ENCODE measurements at regions not wholly inside any gene's neighbourhood (a gene's known extent, or its start where the extent isn't known, plus 50 kb on each side); places are given as distances from the start of the nearest gene placed in this dataset.
A peak's percentile ranks its signal among the peaks of the same experiment; 100 is the strongest.

- peak; percentile 64 for TF ChIP-seq CTCF (IDR thresholded peaks at IDR 0.05; ENCODE audit: control insufficient read depth, insufficient read depth, low read depth, low read length, missing control alignments)
- no peak overlapping the region for H3K4me3 ChIP-seq (ENCODE audit: control insufficient read depth, low read depth, low read length)
- no peak for DNase-seq (ENCODE audit: low read depth)
Measured at GRCh38 chr15:66838671-66839239, 136.7 kb downstream of the SMAD6 start.

GRCh38 chr15:66839506-66840112 is 137.6 kb downstream of the SMAD6 start:
- no peak for TF ChIP-seq CTCF (IDR thresholded peaks at IDR 0.05; ENCODE audit: control insufficient read depth, insufficient read depth, low read depth, low read length, missing control alignments)

DNA sequence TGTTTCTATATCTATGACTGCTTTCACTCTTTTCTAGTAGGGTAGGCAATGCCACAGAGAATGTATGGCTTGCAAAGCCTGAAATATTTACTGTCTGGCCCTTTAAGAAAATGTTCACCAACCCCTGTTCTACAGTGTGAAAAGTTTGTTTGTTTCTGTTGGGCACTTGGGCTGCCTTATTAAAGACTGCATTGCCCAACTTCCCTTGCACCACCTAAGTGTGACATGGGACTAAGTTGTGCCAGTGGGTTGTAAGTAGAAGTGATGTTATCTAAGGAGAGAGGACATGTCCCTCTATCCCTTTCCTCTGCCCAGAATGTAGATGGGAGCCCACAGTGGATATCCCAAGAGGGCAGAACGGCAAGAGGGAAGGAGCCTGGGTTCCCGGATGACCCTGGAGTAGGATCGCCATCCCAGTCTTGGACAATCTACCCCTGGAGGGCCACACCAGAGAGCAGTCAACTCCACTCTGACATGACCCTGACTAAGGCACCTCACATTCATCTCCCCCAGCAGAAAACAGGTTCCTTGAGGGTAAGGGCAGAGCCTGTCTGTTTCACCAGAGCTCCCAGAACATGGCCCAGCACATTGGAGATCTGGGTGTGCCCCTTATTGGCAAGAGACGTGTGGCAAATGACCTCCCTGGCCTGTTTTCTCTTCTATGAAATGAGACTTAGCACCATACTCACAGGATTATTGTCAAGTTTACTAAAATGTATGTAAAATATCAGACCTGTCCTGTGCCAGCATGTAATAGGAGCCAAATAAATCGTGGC is 138.8 kb downstream of the SMAD6 start:
- DNase-seq (ENCODE audit: low read depth) = no peak
- no peak for TF ChIP-seq CTCF (IDR thresholded peaks at IDR 0.05; ENCODE audit: control insufficient read depth, insufficient read depth, low read depth, low read length, missing control alignments)
- no peak overlapping the region for H3K4me3 ChIP-seq (ENCODE audit: control insufficient read depth, low read depth, low read length)

More at GRCh38 chr15:66839506-66840112, 137.6 kb downstream of the SMAD6 start:
- no peak for DNase-seq (ENCODE audit: low read depth)
- H3K4me3 ChIP-seq (ENCODE audit: control insufficient read depth, low read depth, low read length) = no peak overlapping the region

GRCh38 chr15:66841953-66842681 is 140.1 kb downstream of the SMAD6 start:
- TF ChIP-seq CTCF (IDR thresholded peaks at IDR 0.05; ENCODE audit: control insufficient read depth, insufficient read depth, low read depth, low read length, missing control alignments) = no peak
- peak; percentile 72 for DNase-seq (ENCODE audit: low read depth)
- peak overlapping the region; percentile 44 for H3K4me3 ChIP-seq (ENCODE audit: control insufficient read depth, low read depth, low read length)

GRCh38 chr15:66842710-66843441 is 140.8 kb downstream of the SMAD6 start:
- no peak for TF ChIP-seq CTCF (IDR thresholded peaks at IDR 0.05; ENCODE audit: control insufficient read depth, insufficient read depth, low read depth, low read length, missing control alignments)
- DNase-seq (ENCODE audit: low read depth) = no peak
- H3K4me3 ChIP-seq (ENCODE audit: control insufficient read depth, low read depth, low read length) = peak overlapping the region; percentile 42

GRCh38 chr15:66843581-66843980 is 141.5 kb downstream of the SMAD6 start:
- no peak for TF ChIP-seq CTCF (IDR thresholded peaks at IDR 0.05; ENCODE audit: control insufficient read depth, insufficient read depth, low read depth, low read length, missing control alignments)
- DNase-seq (ENCODE audit: low read depth) = no peak

More at GRCh38 chr15:66843581-66843980, 141.5 kb downstream of the SMAD6 start:
- H3K4me3 ChIP-seq (ENCODE audit: control insufficient read depth, low read depth, low read length) = no peak overlapping the region
